H1 (cell line): ENCODE measurements at regions not wholly inside any gene's neighbourhood (a gene's known extent, or its start where the extent isn't known, plus 50 kb on each side); places are given as distances from the start of the nearest gene placed in this dataset.

Source experiments
- CTCF ChIA-PET: fragments of 300-600 bp; sonication (Branson Sonifier 250); formaldehyde crosslinking; loops from one replicate; lab custom pipeline; 2021; ENCODE audit not compliant: partially characterized antibody; lab: Charles Lee
- POLR2A ChIA-PET: fragments of 300-600 bp; sonication (Branson Sonifier 250); formaldehyde crosslinking; loops from one replicate; lab custom pipeline; 2021; ENCODE audit warnings: inconsistent platforms; ENCODE audit not compliant: partially characterized antibody; lab: Charles Lee
- DNase-seq, 2 experiments: peaks; one replicate each; pipeline versions ENCODE4 v3.0.0 to v3.0.0-alpha.2; 2010 to 2022; ENCODE audit warnings: low spot score in 2 of 2, low read depth in 1 of 2, mixed read lengths in 1 of 2
- FAIRE-seq: peaks from 2 replicates; lab custom pipeline; 2011; peaks lifted over from hg19 to GRCh38; lab: Jason Lieb, UNC
- H2AFZ ChIP-seq: 2 replicates; pipeline ENCODE4 v1.8.1; 2012; ENCODE audit warnings: low read length, inconsistent platforms
- H2AK5ac ChIP-seq: 2 replicates; pipeline ENCODE4 v1.6.1; 2013; ENCODE audit warnings: low read depth, low read length
- H2BK120ac ChIP-seq: replicated peaks from 2 replicates; pipeline ENCODE3; 2013; ENCODE audit warnings: low read depth, low read length, inconsistent platforms
- H2BK12ac ChIP-seq: 2 replicates; pipeline ENCODE4 v1.6.1; 2013; ENCODE audit warnings: low read depth, low read length
- H2BK15ac ChIP-seq: 2 replicates; pipeline ENCODE4 v1.6.1; 2013; ENCODE audit warnings: low read length
- H2BK20ac ChIP-seq: 2 replicates; pipeline ENCODE4 v1.6.1; 2013; ENCODE audit warnings: low read length
- H2BK5ac ChIP-seq: 2 replicates; pipeline ENCODE4 v1.6.1; 2013; ENCODE audit warnings: low read depth, low read length
- H3K14ac ChIP-seq: 2 replicates; pipeline ENCODE4 v1.6.1; 2013; ENCODE audit warnings: inconsistent platforms; ENCODE audit not compliant: insufficient read length
- H3K18ac ChIP-seq: 2 replicates; pipeline ENCODE4 v1.6.1; 2013; ENCODE audit warnings: low read length; ENCODE audit errors: extremely low read depth
- H3K23ac ChIP-seq: 2 replicates; pipeline ENCODE4 v1.6.1; 2013; ENCODE audit warnings: inconsistent platforms; ENCODE audit not compliant: insufficient read length
- H3K23me2 ChIP-seq: 2 replicates; pipeline ENCODE4 v1.6.1; 2013; ENCODE audit warnings: low read depth, low read length
- H3K27ac ChIP-seq: 2 replicates; pipeline ENCODE4 v1.6.1; 2011; ENCODE audit warnings: low read depth, low read length, inconsistent platforms
- H3K27me3 ChIP-seq, 4 experiments: replicated peaks in 1 of 4; 1 replicate in 1 of 4; 2 replicates in 3 of 4; pipeline versions ENCODE4 v1.6.1 to v1.8.1; 2011 to 2013; ENCODE audit warnings: low read length in 3 of 4, mild to moderate bottlenecking in 3 of 4, inconsistent platforms in 2 of 4, mixed read lengths in 2 of 4, moderate library complexity in 1 of 4; ENCODE audit not compliant: control insufficient read depth in 3 of 4, insufficient read depth in 3 of 4; ENCODE audit errors: extremely low read depth in 1 of 4
- H3K36me3 ChIP-seq, 4 experiments: 2 replicates each; pipeline versions ENCODE4 v1.6.1 to v1.8.1; 2011 to 2013; ENCODE audit warnings: mild to moderate bottlenecking in 4 of 4, low read length in 3 of 4, moderate library complexity in 2 of 4, control low read depth in 1 of 4, inconsistent platforms in 1 of 4; ENCODE audit not compliant: insufficient read depth in 4 of 4, control insufficient read depth in 2 of 4
- H3K4ac ChIP-seq: replicated peaks from 2 replicates; pipeline ENCODE3; 2013; ENCODE audit warnings: low read length, low read depth, mixed read lengths, inconsistent platforms; ENCODE audit not compliant: insufficient read length
- H3K4me1 ChIP-seq, 4 experiments: replicated peaks in 1 of 4; 1 replicate in 1 of 4; 2 replicates in 3 of 4; pipeline versions ENCODE4 v1.6.1 to v1.8.1; 2011 to 2013; ENCODE audit warnings: low read length in 3 of 4, inconsistent platforms in 2 of 4, mixed read lengths in 1 of 4; ENCODE audit not compliant: insufficient read depth in 4 of 4, control insufficient read depth in 3 of 4
- H3K4me2 ChIP-seq, 2 experiments: 2 replicates each; pipeline versions ENCODE4 v1.6.1 to v1.8.1; 2011 to 2013; ENCODE audit warnings: low read depth in 2 of 2, low read length in 2 of 2, control low read depth in 1 of 2, inconsistent platforms in 1 of 2, mild to moderate bottlenecking in 1 of 2; ENCODE audit not compliant: insufficient read depth in 1 of 2
- H3K4me3 ChIP-seq, 4 experiments: fragments of 200-600, 300-600 bp in 1 of 4; sonication (generic), shearing (Covaris generic), sonication (Bioruptor Twin) in 1 of 4; 2 replicates each; pipeline versions ENCODE4 v1.5.1 to v1.8.1; 2011 to 2016; ENCODE audit warnings: low read length in 4 of 4, low read depth in 3 of 4, control low read depth in 2 of 4, inconsistent platforms in 2 of 4, mild to moderate bottlenecking in 2 of 4, mixed read lengths in 1 of 4, moderate library complexity in 1 of 4; ENCODE audit not compliant: insufficient read depth in 2 of 4; ENCODE audit errors: extremely low read depth in 1 of 4
- H3K56ac ChIP-seq: replicated peaks from 2 replicates; pipeline ENCODE3; 2013; ENCODE audit warnings: low read depth, mild to moderate bottlenecking, mixed read lengths, low read length, inconsistent platforms; ENCODE audit not compliant: insufficient read length
- H3K79me1 ChIP-seq: 2 replicates; pipeline ENCODE4 v1.6.1; 2013; ENCODE audit warnings: low read depth, low read length, control low read depth
- H3K79me2 ChIP-seq, 2 experiments: 2 replicates each; pipeline versions ENCODE4 v1.6.1 to v1.8.1; 2012 to 2013; ENCODE audit warnings: low read length in 2 of 2, mild to moderate bottlenecking in 2 of 2, inconsistent platforms in 1 of 2; ENCODE audit not compliant: insufficient read depth in 2 of 2, control insufficient read depth in 1 of 2
- H3K9ac ChIP-seq, 4 experiments: replicated peaks in 1 of 4; 1 replicate in 1 of 4; 2 replicates in 3 of 4; pipeline versions ENCODE4 v1.6.1 to v1.8.1; 2011 to 2013; ENCODE audit warnings: low read depth in 3 of 4, low read length in 3 of 4, control low read depth in 2 of 4, mild to moderate bottlenecking in 2 of 4, moderate library complexity in 2 of 4, inconsistent platforms in 1 of 4; ENCODE audit errors: extremely low read depth in 1 of 4
- H3K9me3 ChIP-seq, 2 experiments: 2 replicates each; pipeline versions ENCODE4 v1.6.1 to v1.8.1; 2012 to 2013; ENCODE audit warnings: mild to moderate bottlenecking in 2 of 2, moderate library complexity in 2 of 2, control low read depth in 1 of 2, inconsistent platforms in 1 of 2, low read depth in 1 of 2, low read length in 1 of 2, mixed read lengths in 1 of 2; ENCODE audit not compliant: insufficient read depth in 2 of 2
- H4K20me1 ChIP-seq, 2 experiments: replicated peaks in 1 of 2; 2 replicates each; pipeline versions ENCODE3 to v1.8.1; 2011 to 2013; ENCODE audit warnings: inconsistent platforms in 2 of 2, low read length in 2 of 2, mild to moderate bottlenecking in 1 of 2; ENCODE audit not compliant: insufficient read depth in 2 of 2, control insufficient read depth in 1 of 2
- H4K5ac ChIP-seq: 2 replicates; pipeline ENCODE4 v1.6.1; 2013; ENCODE audit warnings: low read length, low read depth, mixed read lengths, inconsistent platforms; ENCODE audit not compliant: insufficient read length
- H4K8ac ChIP-seq: 2 replicates; pipeline ENCODE4 v1.8.0; 2013; ENCODE audit warnings: mild to moderate bottlenecking, moderate library complexity, low read length, inconsistent platforms; ENCODE audit not compliant: insufficient read depth; ENCODE audit errors: extremely low read depth
- H4K91ac ChIP-seq: replicated peaks from 2 replicates; pipeline ENCODE3; 2013; ENCODE audit warnings: low read length, mixed read lengths, inconsistent platforms; ENCODE audit not compliant: insufficient read length
- ASH2L ChIP-seq: fragments of 200-600, 300-600 bp; sonication (generic); IDR thresholded peaks from one replicate; pipeline ENCODE4 v1.7.1; 2017; ENCODE audit warnings: low read length
- ATF3 ChIP-seq: IDR thresholded peaks from 2 replicates; pipeline ENCODE4 v1.6.1; 2011; ENCODE audit warnings: low read depth, mild to moderate bottlenecking, low read length; ENCODE audit not compliant: insufficient read depth
- BACH1 ChIP-seq: IDR thresholded peaks from 2 replicates; pipeline ENCODE4 v1.6.1; 2012; ENCODE audit warnings: low read length, improper control_type of control experiment
- EZH2 ChIP-seq: fragments of 200-600 bp; sonication (generic); IDR thresholded peaks from 2 replicates; pipeline ENCODE4 v1.7.1; 2012; ENCODE audit warnings: low read depth, mild to moderate bottlenecking, moderate library complexity, low read length, inconsistent platforms; ENCODE audit not compliant: severe bottlenecking
- FOSL1 ChIP-seq: IDR thresholded peaks from 2 replicates; pipeline ENCODE4 v1.6.1; 2011; ENCODE audit warnings: mild to moderate bottlenecking, low read depth, low read length, moderate library complexity; ENCODE audit not compliant: insufficient read depth
- PHF8 ChIP-seq: fragments of 200-600 bp; sonication (generic); conservative IDR thresholded peaks from 2 replicates; pipeline ENCODE4 v1.7.1; 2012; ENCODE audit warnings: low read depth, mild to moderate bottlenecking, inconsistent platforms, low read length, moderate library complexity
- POLR2A ChIP-seq, 2 experiments: IDR thresholded peaks; 1 replicate in 1 of 2; 2 replicates in 1 of 2; pipeline ENCODE4 v1.6.1; 2011; ENCODE audit warnings: low read depth in 2 of 2, low read length in 2 of 2, mild to moderate bottlenecking in 2 of 2; ENCODE audit errors: control extremely low read depth in 1 of 2
- RAD21 ChIP-seq, 2 experiments: IDR thresholded peaks in 1 of 2; conservative IDR thresholded peaks in 1 of 2; 2 replicates each; pipeline ENCODE4 v1.6.1; 2011; ENCODE audit warnings: low read depth in 2 of 2, low read length in 2 of 2, improper control_type of control experiment in 1 of 2, inconsistent platforms in 1 of 2, mild to moderate bottlenecking in 1 of 2, moderate library complexity in 1 of 2
- ZNF274 ChIP-seq: IDR thresholded peaks from 2 replicates; pipeline ENCODE4 v1.7.0; 2012; ENCODE audit warnings: low read length, borderline replicate concordance; ENCODE audit errors: extremely low read depth
- WGBS, 2 experiments: shearing (Covaris generic) in 1 of 2; methylation state at CpG; one replicate each; pipeline versions ENCODE4 v1.1.6 to v1.1.7; 2013 to 2015; ENCODE audit warnings: low lambda C conversion rate in 2 of 2, mixed read lengths in 2 of 2, inconsistent platforms in 1 of 2, low coverage in 1 of 2, missing lambda C conversion rate in 1 of 2; ENCODE audit not compliant: insufficient replicate concordance in 2 of 2, insufficient coverage in 1 of 2, insufficient read length in 1 of 2; ENCODE audit errors: extremely low coverage in 1 of 2, missing lambda C conversion rate in 1 of 2; 5-methylcytosine and 5-hydroxymethylcytosine counted together

- H3K4me2 ChIP-seq, result no peak overlapping the region
- H2BK5ac ChIP-seq, result no peak overlapping the region
- H3K14ac ChIP-seq, result no peak overlapping the region
- H2BK120ac ChIP-seq, result no peak overlapping the region
- FAIRE-seq (no peak), DNase-seq (no peak)
- TF ChIP-seq RAD21 (IDR thresholded peaks at IDR 0.05 in 1 of 2, conservative IDR thresholded peaks at IDR 0.05 in 1 of 2; ENCODE audit: low read depth in 2 of 2, low read length in 2 of 2) (no peak), EZH2 (no peak), ZNF274 (no peak), BACH1 (no peak), ASH2L (no peak), POLR2A (IDR thresholded peaks at IDR 0.05; ENCODE audit: control extremely low read depth in 1 of 2, low read depth in 2 of 2, low read length in 2 of 2) (no peak), PHF8 (no peak), FOSL1 (no peak), ATF3 (no peak)
- H3K9ac ChIP-seq, result no peak overlapping the region
- no peaks in the 10 kb centered on the region for H3K79me2 ChIP-seq
- no peak overlapping the region for H3K23ac ChIP-seq
- no peak overlapping the region for H3K4me3 ChIP-seq
- H4K20me1 ChIP-seq, result no peaks in the 10 kb centered on the region
- H3K18ac ChIP-seq, result no peak overlapping the region
- H4K8ac ChIP-seq, result no peak overlapping the region
- no peak overlapping the region for H4K91ac ChIP-seq
- H3K56ac ChIP-seq, result no peak overlapping the region
- no peak overlapping the region for H2BK15ac ChIP-seq
- peaks cover 0 to 4% (median 0%) of the 10 kb centered on the region in 4 experiments; a peak in 3 of 7 replicates for H3K4me1 ChIP-seq
- H3K36me3 ChIP-seq, result no peaks in the 10 kb centered on the region
- POLR2A ChIA-PET, result no interaction called here
- no peaks in the 10 kb centered on the region for H3K79me1 ChIP-seq
- H2BK20ac ChIP-seq, result no peak overlapping the region
- no peaks in the 10 kb centered on the region for H3K27me3 ChIP-seq
- H2AFZ ChIP-seq, result no peak overlapping the region
- H3K9me3 ChIP-seq, result peaks cover 0 to 3% of the 10 kb centered on the region in 2 experiments; a peak in 1 of 4 replicates
- H3K27ac ChIP-seq, result no peak overlapping the region
- H4K5ac ChIP-seq, result no peak overlapping the region
- CTCF ChIA-PET, result interaction anchor here (0.8 to 2.5 kb wide), 3 partner anchors 16 to 636 kb away, joined by 3 to 11 read pairs (median 5); no protein-coding TSS in a partner anchor
- WGBS, 2 experiments, result 68% methylated on average over 3 of the region's 3 CpGs; no CpG with 5 or more reads in 1 of the 2 experiments
- H3K4ac ChIP-seq, result no peak overlapping the region
- no peaks in the 10 kb centered on the region for H3K23me2 ChIP-seq
- no peak overlapping the region for H2AK5ac ChIP-seq
- no peak overlapping the region for H2BK12ac ChIP-seq
These were observed 465.0 kb upstream of the MAF start for GRCh38 chr16:80065541-80065940.
